Erythroblast (primary cell): ENCODE measurements at regions not wholly inside any gene's neighbourhood (a gene's known extent, or its start where the extent isn't known, plus 50 kb on each side); places are given as distances from the start of the nearest gene placed in this dataset.
A peak's percentile ranks its signal among the peaks of the same experiment; 100 is the strongest.

Experiments
- DNase-seq, 2 experiments: peaks; one replicate each; lab custom pipeline; 2025; lab: John Stamatoyannopoulos, UW
- GATA1 ChIP-seq: IDR thresholded peaks from 2 replicates; pipeline ENCODE4 v1.6.1; 2011; ENCODE audit warnings: low read depth, mild to moderate bottlenecking, control low read depth, low read length, moderate library complexity
- POLR2A ChIP-seq: IDR thresholded peaks from 2 replicates; pipeline ENCODE4 v1.6.1; 2011; ENCODE audit warnings: mild to moderate bottlenecking, low read length

- DNase-seq: peak in 1 of 2 experiments; percentile 25
- no peak for TF ChIP-seq POLR2A
- no peak for TF ChIP-seq GATA1
Measured at GRCh38 chr17:77266891-77267341, 126.1 kb downstream of the SEC14L1 start.

DNA sequence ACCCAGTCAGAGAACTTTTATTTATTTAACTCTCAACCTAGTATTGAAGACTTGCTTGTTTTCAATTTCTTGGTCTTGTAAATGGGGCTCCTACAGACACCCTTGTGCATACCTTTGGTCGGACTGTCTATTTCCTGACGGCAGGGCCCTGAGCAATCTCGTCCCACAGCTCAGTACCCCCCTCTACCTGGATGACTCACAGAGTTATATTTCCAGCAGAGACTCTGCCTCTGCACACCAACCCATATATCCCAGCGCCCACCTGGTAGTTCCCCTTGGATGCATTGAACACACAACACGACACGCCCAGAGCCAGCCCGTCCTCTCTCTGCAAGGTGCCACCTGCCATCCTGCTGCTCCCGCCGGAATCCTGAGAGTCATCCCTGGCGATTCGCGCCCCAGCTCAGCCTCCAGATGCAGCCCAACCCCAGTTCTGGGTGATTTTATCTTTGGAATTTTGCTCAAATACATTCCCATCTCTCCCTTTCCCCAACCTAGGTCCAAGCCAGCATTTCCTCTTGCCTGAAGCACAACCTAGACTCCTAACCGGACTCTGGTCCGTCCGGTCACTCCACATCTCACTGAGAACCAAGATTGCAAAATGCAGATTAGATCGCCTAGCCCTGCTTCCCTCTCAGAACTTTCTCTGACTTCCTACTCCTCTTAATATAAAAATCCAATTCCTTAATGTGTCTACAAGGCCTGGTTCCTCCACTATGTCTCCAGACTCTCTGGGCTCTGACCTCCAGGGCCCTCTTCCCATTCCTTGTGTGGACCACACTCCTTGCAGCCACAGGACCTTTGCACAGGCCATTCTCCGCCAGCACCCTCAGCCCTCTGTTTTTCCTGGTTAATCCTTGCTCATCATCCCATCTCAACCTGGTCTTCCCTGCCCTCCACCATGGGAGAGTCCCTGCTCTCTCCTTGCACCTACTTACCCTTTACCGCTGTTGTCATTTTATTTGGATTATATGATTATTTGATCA lies 129.2 kb downstream of the SEC14L1 start:
- no peak for DNase-seq
- no peak for TF ChIP-seq POLR2A
- no peak for TF ChIP-seq GATA1

- TF ChIP-seq GATA1: no peak
- DNase-seq: no peak
Measured at GRCh38 chr17:77271411-77271810, 130.6 kb downstream of the SEC14L1 start.

DNA sequence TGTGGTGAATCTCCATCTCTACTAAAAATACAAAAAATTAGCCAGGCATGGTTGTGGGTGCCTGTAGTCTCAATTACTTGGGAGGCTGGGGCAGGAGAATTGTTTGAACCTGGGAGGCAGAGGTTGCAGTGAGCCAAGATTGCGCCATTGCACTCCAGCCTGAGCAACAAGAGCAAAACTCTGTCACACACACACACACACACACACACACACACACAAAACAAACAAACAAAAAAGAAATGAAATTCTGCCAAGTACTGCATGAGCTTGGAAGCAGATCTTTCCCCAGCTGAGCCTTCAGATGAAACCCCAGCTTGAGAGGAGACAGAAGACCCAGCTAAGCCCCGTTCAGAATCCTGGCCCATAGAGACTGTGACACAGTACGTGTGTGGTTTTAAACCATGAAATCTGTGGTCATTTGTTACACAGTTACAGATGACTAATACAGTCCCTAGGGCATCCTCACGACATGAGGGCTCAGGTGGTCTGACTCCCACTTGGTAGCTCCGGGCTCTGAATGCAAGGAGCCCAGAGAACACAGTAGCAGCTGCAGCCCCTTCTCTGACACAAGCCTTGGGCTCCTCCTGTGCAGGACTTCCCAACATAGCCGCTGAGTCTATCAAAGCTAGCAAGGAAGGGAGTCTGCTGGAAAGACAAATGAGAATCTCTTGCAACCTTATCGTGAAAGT lies 132.8 kb downstream of the SEC14L1 start:
- DNase-seq: no peak
- TF ChIP-seq POLR2A (no peak), GATA1 (no peak)

DNA sequence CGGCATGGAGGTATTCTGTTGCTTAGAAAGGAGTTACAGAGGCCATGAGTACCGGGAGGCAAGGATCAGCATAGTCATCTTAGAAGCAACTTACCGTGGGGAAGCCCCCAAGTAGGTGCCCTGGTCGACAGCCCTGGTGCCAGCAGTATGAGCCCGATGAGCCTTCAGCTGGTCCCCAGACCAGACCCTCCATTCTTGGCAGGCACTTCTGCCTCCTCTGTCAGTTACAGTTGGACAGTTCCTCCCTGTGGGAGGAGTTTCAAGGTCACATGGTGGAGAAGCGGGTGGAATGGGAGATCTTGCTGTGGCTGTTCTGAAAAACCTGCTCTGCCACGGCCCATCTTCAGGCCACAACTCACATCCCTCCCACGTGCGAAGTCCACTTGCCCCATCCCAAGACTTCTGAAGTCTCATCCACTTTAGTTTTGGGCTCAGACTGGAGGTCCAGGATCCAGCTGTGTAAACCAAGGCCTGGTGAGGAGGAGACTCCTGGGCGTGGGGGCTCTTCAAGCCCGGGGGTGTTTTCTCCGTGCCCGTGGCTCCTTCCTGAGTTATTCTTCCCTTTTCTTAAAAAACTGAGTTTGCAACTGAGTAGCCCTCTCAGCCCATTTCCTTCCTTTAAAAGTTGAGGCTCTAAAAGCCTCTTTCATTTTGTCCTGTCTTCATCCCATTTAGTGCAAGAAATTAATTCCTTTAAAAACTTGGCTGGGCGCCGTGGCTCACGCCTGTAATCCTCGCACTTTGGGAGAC lies 133.5 kb downstream of the SEC14L1 start:
- TF ChIP-seq GATA1 (no peak), POLR2A (no peak)
- no peak for DNase-seq

DNA sequence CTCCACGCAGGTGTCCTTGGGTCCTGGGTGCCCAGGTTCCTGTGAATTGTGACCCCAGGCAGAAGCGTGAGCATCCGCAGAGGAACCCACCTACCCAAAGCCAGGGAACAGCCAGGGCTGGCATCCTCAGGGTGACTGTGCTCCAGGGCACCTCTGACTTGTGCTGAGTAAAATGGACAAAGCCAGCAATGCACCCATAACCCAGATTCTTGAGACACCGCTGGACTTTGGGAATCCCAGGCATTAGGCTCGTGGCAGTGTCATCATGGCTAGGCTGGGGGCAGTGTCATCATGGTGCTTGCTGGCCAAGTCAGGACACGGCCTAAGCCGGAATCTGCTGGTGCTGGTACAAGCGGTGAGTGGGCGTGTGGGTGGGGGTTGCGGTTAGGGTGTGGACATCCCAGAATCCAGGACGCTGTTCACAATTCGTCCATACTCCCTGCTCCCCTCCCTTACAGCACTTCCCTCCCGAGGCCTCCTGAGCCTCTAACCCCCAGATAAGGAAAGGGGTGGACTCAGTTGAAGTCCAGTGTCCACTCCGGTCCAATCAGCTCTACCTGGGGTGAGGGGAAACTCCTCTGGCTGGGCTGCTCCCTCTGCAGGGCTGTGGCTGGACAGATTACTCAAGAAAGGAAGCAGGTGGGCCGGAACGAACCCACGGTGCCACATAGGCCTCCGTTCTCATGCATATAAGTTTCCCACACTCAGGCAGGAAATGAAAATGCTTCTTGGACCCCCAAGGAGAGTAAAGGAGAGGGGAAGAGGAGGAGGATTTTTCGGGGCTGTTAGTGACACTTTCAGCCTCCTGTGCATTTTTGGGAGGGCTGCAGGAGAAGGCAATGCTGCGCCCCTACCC lies 138.9 kb downstream of the SEC14L1 start:
- TF ChIP-seq POLR2A (no peak), GATA1 (no peak)
- no peak for DNase-seq

- DNase-seq: no peak
- TF ChIP-seq GATA1: no peak
- TF ChIP-seq POLR2A: no peak
Measured at GRCh38 chr17:77280304-77281121, 139.7 kb downstream of the SEC14L1 start.

DNA sequence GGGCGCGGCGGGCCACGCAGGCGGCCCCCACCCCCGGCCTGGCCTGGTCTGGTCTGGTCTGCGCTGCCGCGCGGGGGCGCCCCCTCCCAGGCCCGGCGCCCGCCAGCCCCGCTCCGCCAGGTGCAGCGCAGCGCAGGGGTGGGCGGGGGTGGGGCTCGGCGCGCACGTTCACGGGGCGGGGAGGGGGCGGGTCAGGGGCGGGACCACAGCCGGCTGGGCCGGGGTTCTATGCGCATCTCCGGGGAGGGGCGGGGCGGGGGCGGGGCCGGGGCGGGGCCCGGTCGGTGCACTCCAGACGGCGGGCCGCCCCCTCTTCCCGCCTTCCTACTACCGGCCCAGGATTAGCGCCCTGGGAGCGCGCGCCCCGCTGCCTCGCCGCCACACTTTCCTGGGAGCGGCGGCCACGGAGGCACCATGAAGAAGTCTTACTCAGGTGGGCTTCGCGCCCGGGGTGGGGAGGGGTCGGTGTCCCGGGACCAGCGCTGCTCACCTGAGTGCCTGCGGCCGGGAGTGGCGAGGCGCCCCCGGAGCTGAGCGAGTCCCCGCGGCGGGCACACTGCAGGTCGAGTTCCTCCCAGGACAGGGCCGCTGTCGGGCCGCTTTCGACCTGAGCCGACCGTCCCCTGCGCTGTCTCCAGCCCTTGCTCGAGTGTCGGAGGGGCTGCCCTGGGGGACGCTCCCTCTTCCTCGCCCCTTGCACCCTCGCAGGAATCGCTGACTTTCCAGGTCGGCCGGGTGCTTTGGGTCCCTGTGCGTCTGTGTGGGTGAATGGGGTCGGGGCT lies 140.5 kb downstream of the SEC14L1 start:
- TF ChIP-seq POLR2A (no peak), GATA1 (no peak)
- DNase-seq: peak; percentile 54 to 65

DNA sequence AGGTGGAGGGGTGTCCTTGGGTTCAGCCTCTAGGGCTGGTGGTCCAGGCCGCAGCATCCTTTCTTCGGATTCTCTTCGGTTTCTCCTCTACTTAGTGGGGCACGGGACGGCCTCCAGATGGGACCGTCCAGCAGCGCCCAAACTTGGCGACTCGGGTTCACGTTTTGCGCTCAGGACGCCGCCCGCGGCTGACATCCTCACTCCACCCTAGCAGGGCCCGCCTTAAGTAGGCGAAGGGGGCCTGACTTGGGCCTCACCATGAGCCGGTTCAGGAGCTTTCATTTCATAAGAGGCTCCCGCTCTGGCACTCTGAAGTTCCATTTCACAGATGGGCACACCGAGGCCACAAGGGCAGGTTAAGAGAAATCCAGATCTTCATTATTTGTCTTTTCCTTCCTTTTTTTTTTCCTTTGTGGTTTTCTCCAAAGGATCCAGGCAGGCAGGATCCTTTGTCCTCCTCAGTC lies 141.2 kb downstream of the SEC14L1 start:
- TF ChIP-seq GATA1: no peak
- no peak for TF ChIP-seq POLR2A
- no peak for DNase-seq

DNA sequence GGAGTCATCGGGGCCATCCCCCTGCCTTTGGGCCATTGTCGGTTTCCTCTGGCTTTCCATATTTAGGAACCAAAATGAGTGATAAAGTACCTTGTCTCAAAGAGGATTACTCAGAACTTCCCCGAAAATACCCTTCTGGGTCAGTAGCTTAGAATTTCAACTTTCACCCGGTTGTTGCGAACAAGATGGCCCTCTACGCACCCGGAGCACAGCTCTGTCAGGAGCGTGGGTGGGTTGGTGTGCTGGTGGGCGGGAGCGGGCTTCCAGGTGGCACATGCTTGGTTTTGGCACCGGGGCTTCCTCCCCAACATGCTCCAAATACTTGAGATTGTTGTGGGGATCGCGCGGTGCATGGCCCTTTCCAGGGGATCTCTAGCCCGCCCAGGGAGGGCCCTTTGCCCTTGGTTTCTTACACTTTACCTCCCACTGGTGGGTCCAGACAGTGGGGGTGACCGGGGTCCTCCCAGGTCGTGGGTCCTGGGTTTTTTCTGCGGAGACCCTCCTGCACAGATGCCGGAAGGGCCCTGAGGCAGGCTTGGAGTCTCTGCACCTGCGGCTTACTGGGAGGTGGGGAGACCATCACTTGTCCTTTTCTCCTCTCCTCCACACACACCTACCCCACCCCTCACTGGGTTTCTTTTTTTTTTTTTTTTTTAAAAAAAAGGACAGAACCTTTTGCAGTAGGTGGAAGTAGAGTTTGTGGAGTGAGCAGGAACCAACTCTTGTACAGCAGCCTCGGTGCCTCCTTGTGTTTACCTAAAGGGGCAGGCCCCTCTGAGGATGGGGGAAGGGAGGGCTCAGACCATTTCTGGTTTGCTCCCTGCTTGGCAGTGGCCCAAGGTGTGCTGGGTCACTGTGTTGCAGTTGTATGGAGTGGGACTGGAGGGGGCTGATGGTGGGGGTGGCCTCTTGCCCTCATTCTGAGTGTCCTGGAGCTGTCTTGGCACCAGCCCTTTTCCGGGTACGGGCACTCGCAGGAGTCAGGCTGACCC lies 142.1 kb downstream of the SEC14L1 start:
- no peak for DNase-seq
- TF ChIP-seq POLR2A: no peak
- no peak for TF ChIP-seq GATA1
